ENCODE measurements at regions not wholly inside any gene's neighbourhood (a gene's known extent, or its start where the extent isn't known, plus 50 kb on each side); places are given as distances from the start of the nearest gene placed in this dataset.

- TF ChIP-seq STAG1 (CRISPR knock-in tag; IDR thresholded peaks at IDR 0.05; ENCODE audit: borderline replicate concordance) (no peak), RNF2 (IDR thresholded peaks at IDR 0.05) (no peak), RNF219 (CRISPR knock-in tag; IDR thresholded peaks at IDR 0.05) (no peak), USF1 (CRISPR knock-in tag; IDR thresholded peaks at IDR 0.05) (no peak), ELK1 (CRISPR knock-in tag; IDR thresholded peaks at IDR 0.05) (no peak), NFATC3 (IDR thresholded peaks at IDR 0.05) (no peak), ZNF76 (CRISPR knock-in tag; IDR thresholded peaks at IDR 0.05; ENCODE audit: borderline replicate concordance) (no peak; the same call in 1 of the 2 replicates), ZNF354B (CRISPR knock-in tag; IDR thresholded peaks at IDR 0.05) (no peak), SFPQ (IDR thresholded peaks at IDR 0.05; ENCODE audit: low read depth, low read length) (no peak), ATF6 (CRISPR knock-in tag; IDR thresholded peaks at IDR 0.05) (no peak), E2F1 (CRISPR knock-in tag; IDR thresholded peaks at IDR 0.05) (no peak), RFX1 (IDR thresholded peaks at IDR 0.05) (no peak), MAFG (tag; conservative IDR thresholded peaks at IDR 0.05) (no peak), SRSF9 (IDR thresholded peaks at IDR 0.05; ENCODE audit: borderline replicate concordance, low read depth, low read length) (no peak), MTA3 (IDR thresholded peaks at IDR 0.05; ENCODE audit: borderline replicate concordance) (no peak), CREB3L1 (IDR thresholded peaks at IDR 0.05; ENCODE audit: borderline replicate concordance, low read depth) (no peak), GTF2B (IDR thresholded peaks at IDR 0.05; ENCODE audit: extremely low read depth, insufficient read length) (no peak)
These were observed 131.8 kb downstream of the VEGFA start (continued) for GRCh38 chr6:43901733-43902230.

All from K562 (cell line).